GM19452 (cell line): ENCODE measurements at regions not wholly inside any gene's neighbourhood (a gene's known extent, or its start where the extent isn't known, plus 50 kb on each side); places are given as distances from the start of the nearest gene placed in this dataset.

ENCODE experiments used
- ATAC-seq: cut with Tn5 transposase; IDR thresholded peaks from one replicate; pipeline ENCODE4 v1.9.1; 2021; ENCODE audit not compliant: unreplicated experiment

- ATAC-seq = no peak
These were observed 119.7 kb downstream of the ACKR3 start for GRCh38 chr2:236689393-236689700.

GRCh38 chr2:236689981-236690380 is 120.4 kb downstream of the ACKR3 start:
- no peak for ATAC-seq

- ATAC-seq = no peak
These were observed 121.1 kb downstream of the ACKR3 start for GRCh38 chr2:236690726-236691125.

- no peak for ATAC-seq
These were observed 122.2 kb downstream of the ACKR3 start for GRCh38 chr2:236691799-236692167.

- no peak for ATAC-seq
These were observed 123.3 kb downstream of the ACKR3 start for GRCh38 chr2:236692937-236693336.

- no peak for ATAC-seq
These were observed 123.9 kb downstream of the ACKR3 start for GRCh38 chr2:236693531-236693930.

- no peak for ATAC-seq
These were observed 124.7 kb downstream of the ACKR3 start for GRCh38 chr2:236694146-236694888.

- no peak for ATAC-seq
These were observed 127.2 kb downstream of the ACKR3 start for GRCh38 chr2:236696834-236697233.

- no peak for ATAC-seq
These were observed 128.5 kb downstream of the ACKR3 start for GRCh38 chr2:236698016-236698627.

GRCh38 chr2:236700703-236701102 is 131.1 kb downstream of the ACKR3 start:
- no peak for ATAC-seq

GRCh38 chr2:236702657-236703372 is 133.2 kb downstream of the ACKR3 start:
- no peak for ATAC-seq

- no peak for ATAC-seq
These were observed 133.7 kb downstream of the ACKR3 start for GRCh38 chr2:236703373-236703709.

- no peak for ATAC-seq
These were observed 134.3 kb downstream of the ACKR3 start for GRCh38 chr2:236703906-236704305.

- ATAC-seq = no peak
These were observed 135.3 kb downstream of the ACKR3 start for GRCh38 chr2:236704887-236705286.

GRCh38 chr2:236705295-236706105 is 135.9 kb downstream of the ACKR3 start:
- ATAC-seq = no peak

- no peak for ATAC-seq
These were observed 136.7 kb downstream of the ACKR3 start for GRCh38 chr2:236706288-236706687.

GRCh38 chr2:236706803-236707202 is 137.2 kb downstream of the ACKR3 start:
- ATAC-seq = no peak

GRCh38 chr2:236711440-236711839 is 141.8 kb downstream of the ACKR3 start:
- no peak for ATAC-seq

GRCh38 chr2:236712304-236712703 is 142.7 kb downstream of the ACKR3 start:
- ATAC-seq = no peak

- ATAC-seq = no peak
These were observed 143.5 kb downstream of the ACKR3 start for GRCh38 chr2:236712961-236713673.

GRCh38 chr2:236714080-236714479 is 144.5 kb downstream of the ACKR3 start:
- no peak for ATAC-seq
